Fibroblast of lung (primary cell): ENCODE measurements at regions not wholly inside any gene's neighbourhood (a gene's known extent, or its start where the extent isn't known, plus 50 kb on each side); places are given as distances from the start of the nearest gene placed in this dataset.

ENCODE experiments used
- CTCF ChIP-seq, 2 donors: IDR thresholded peaks in 1 of 2; conservative IDR thresholded peaks in 1 of 2; 1 replicate in 1 of 2; 2 replicates in 1 of 2; pipeline ENCODE4 v1.5.1; 2011 to 2012; ENCODE audit warnings: low read length in 2 of 2, control low read depth in 1 of 2, inconsistent platforms in 1 of 2, low read depth in 1 of 2, mild to moderate bottlenecking in 1 of 2
- EZH2 ChIP-seq: IDR thresholded peaks from 2 replicates; pipeline ENCODE4 v1.5.1; 2012; ENCODE audit warnings: low read length, control low read depth, mild to moderate bottlenecking; ENCODE audit errors: missing control alignments

- TF ChIP-seq CTCF (conservative IDR thresholded peaks at IDR 0.05 in 1 of 2, IDR thresholded peaks at IDR 0.05 in 1 of 2; ENCODE audit: low read depth in 1 of 2, low read length in 2 of 2) (no peak), EZH2 (no peak)
Measured at GRCh38 chr18:22846697-22847096, 86.4 kb upstream of the RBBP8 start.
